NB4 (cell line): ENCODE measurements at regions not wholly inside any gene's neighbourhood (a gene's known extent, or its start where the extent isn't known, plus 50 kb on each side); places are given as distances from the start of the nearest gene placed in this dataset.

Experiments used
- DNase-seq: peaks from one replicate; pipeline ENCODE4 v3.0.0; 2010; ENCODE audit warnings: low read depth
- H3K4me3 ChIP-seq: one replicate; pipeline ENCODE4 v1.5.1; 2011; ENCODE audit warnings: mild to moderate bottlenecking, low read depth, low read length, moderate library complexity
- CTCF ChIP-seq: IDR thresholded peaks from one replicate; pipeline ENCODE4 v1.5.1; 2012; ENCODE audit warnings: low read depth, low read length
- MAX ChIP-seq: IDR thresholded peaks from 2 replicates; pipeline ENCODE4 v1.6.1; 2011; ENCODE audit warnings: low read depth, low read length
- MYC ChIP-seq: IDR thresholded peaks from 2 replicates; pipeline ENCODE4 v1.6.1; 2011; ENCODE audit warnings: low read depth, low read length
- POLR2A ChIP-seq: IDR thresholded peaks from 2 replicates; pipeline ENCODE4 v1.6.1; 2011; ENCODE audit warnings: mild to moderate bottlenecking; ENCODE audit not compliant: insufficient read length; ENCODE audit errors: extremely low read depth

- H3K4me3 ChIP-seq, result no peak overlapping the region
- DNase-seq, result no peak
- no peak for TF ChIP-seq MYC
- no peak for TF ChIP-seq MAX
- no peak for TF ChIP-seq POLR2A
- no peak for TF ChIP-seq CTCF
Observed at GRCh38 chr3:182455011-182455410, 338.3 kb upstream of the ATP11B start.

GRCh38 chr3:182460303-182460702 is 333.0 kb upstream of the ATP11B start:
- TF ChIP-seq MYC (no peak), CTCF (no peak), POLR2A (no peak), MAX (no peak)
- H3K4me3 ChIP-seq, result no peak overlapping the region
- DNase-seq, result no peak

- TF ChIP-seq POLR2A (no peak), CTCF (no peak), MYC (no peak), MAX (no peak)
- DNase-seq, result no peak
- H3K4me3 ChIP-seq, result no peak overlapping the region
Observed at GRCh38 chr3:182462152-182462551, 331.2 kb upstream of the ATP11B start.

GRCh38 chr3:182464513-182465145 is 328.7 kb upstream of the ATP11B start:
- no peak for DNase-seq
- TF ChIP-seq CTCF (no peak), MAX (no peak), POLR2A (no peak), MYC (no peak)
- H3K4me3 ChIP-seq, result no peak overlapping the region

GRCh38 chr3:182465301-182466185 is 327.8 kb upstream of the ATP11B start:
- no peak overlapping the region for H3K4me3 ChIP-seq
- no peak for DNase-seq
- TF ChIP-seq CTCF (no peak), MYC (no peak), MAX (no peak), POLR2A (no peak)
